ENCODE measurements at regions not wholly inside any gene's neighbourhood (a gene's known extent, or its start where the extent isn't known, plus 50 kb on each side); places are given as distances from the start of the nearest gene placed in this dataset.

DNA sequence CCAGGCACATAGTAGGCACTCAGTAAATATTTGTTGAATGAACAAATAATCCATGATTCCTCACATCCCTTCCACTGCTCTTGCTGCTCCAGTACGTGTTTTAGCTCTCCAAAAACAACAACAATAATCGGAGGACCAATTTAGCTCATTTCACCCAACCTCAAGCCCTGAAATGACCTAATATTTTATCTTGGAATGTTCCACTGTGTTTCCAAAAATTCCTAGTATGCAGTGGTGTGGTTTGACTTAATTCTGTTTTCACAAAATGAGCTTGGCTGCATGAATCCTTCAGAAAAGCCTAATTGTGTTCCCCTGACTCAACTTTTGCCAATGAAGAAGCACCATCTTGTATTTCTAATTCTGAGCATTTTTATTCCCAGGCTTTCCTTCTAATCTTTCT, 168.0 kb upstream of the PHACTR1 start:
- TF ChIP-seq, protein P1, sequence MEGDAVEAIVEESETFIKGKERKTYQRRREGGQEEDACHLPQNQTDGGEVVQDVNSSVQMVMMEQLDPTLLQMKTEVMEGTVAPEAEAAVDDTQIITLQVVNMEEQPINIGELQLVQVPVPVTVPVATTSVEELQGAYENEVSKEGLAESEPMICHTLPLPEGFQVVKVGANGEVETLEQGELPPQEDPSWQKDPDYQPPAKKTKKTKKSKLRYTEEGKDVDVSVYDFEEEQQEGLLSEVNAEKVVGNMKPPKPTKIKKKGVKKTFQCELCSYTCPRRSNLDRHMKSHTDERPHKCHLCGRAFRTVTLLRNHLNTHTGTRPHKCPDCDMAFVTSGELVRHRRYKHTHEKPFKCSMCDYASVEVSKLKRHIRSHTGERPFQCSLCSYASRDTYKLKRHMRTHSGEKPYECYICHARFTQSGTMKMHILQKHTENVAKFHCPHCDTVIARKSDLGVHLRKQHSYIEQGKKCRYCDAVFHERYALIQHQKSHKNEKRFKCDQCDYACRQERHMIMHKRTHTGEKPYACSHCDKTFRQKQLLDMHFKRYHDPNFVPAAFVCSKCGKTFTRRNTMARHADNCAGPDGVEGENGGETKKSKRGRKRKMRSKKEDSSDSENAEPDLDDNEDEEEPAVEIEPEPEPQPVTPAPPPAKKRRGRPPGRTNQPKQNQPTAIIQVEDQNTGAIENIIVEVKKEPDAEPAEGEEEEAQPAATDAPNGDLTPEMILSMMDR (IDR thresholded peaks at IDR 0.05; ENCODE audit: insufficient read depth, low read length, poor library complexity, severe bottlenecking) = no peak
- no peak for TF ChIP-seq EZH2phosphoT487 (conservative IDR thresholded peaks at IDR 0.05; ENCODE audit: low read length)
